GM21423 (cell line): ENCODE measurements at regions not wholly inside any gene's neighbourhood (a gene's known extent, or its start where the extent isn't known, plus 50 kb on each side); places are given as distances from the start of the nearest gene placed in this dataset.

Source experiments
- ATAC-seq: cut with Tn5 transposase; IDR thresholded peaks from one replicate; pipeline ENCODE4 v1.9.1; 2021; ENCODE audit warnings: mild to moderate bottlenecking, moderate library complexity; ENCODE audit not compliant: unreplicated experiment

DNA sequence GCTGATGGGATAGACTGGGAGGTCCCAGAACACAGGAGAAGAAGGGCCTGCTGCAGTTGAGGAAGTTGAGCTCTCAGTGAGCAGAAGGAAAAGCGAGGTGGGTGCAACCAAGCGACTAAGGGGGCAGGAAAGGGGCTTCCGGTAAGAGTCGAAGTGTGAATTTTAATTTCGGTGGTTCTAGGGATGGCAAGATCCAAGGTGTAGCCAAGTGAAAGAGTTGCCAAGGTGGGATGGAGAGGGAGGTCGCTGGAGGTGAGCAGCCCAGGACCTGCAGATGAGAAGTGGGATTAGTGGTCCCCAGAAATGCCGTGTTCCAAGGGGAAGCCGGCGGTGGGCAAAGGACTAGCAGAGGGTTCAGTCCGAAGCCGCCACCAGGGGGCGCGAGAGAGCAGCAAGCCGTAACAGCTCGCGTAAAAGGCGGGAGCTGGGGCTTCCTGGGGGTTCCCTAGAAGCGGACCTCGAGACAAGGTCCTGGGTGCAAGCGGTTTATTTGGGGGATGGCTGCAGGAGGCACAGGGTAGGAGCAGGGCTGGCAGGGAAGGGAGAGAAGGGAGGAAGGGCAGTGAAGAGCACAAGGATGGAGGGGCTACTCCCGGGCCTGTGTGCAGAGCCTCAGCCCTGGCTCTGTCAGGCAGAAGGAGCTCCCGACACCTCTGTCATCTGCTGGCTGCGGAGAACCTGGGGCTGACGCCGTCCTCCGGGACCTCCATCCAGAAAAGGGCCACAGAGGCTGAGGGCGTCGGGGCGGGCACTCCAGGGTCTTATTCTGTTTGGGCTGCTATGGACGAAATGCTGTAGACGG, 103.6 kb downstream of the PAX1 start:
- ATAC-seq = no peak

DNA sequence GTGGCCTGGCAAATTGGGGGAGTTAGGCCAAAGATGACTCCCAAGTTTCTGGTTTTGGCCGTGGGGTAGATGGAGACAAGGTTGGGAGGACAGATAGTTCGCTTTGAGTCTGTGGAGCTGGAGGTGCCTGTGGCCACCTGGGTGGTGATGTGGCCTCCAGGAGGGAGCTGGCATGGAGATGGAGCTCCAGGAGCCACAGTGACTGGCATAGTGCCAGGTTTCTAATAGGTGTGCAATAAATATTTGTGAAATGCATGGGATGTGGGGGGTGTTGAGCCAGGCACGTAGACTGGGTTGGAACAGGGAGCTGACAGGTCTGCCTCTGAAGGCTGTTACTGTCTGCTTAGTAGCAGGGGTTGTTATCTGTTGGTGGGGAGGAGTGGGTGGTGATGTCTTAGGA, 102.7 kb downstream of the PAX1 start:
- ATAC-seq = no peak

- ATAC-seq = no peak
Measured at GRCh38 chr20:21804802-21805201, 99.3 kb downstream of the PAX1 start.

DNA sequence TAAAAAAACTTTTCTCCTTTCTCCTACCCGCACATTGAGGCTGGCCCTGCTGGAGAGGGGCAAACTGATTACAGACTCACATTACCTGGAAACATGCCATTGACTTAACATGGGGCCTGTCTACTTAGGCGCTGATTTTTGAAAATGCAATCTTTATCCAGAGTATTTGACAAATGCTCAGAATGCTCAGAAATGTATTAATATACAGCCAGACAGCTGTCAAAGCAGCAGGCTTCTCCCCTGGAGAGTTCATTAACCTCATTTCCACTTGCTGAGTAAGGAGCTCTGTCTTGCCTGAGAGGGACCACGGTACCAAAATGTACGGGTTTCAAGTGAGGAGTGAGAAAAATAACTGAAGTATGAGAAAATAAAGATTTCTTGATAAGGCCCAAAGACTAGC, 95.7 kb downstream of the PAX1 start:
- no peak for ATAC-seq

DNA sequence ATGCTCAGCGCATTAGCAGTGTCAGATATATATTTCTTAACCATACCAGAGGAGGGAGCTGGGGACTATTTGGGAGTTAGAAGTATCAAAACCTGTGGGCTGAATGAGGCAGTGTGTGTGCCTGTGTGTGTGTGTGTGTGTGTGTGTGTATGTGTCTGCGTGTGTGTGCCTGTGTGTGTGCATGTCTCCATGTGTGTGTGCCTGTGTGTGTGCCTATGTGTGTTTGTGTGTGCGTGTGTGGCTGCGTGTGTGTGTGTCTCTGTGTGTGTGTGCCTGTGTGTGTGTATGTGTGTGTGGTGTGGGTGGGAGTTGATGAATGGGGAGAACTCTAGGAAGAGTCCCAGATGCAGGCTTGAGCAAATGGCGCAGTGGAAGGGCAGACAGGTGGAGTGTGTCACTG, 92.9 kb downstream of the PAX1 start:
- ATAC-seq = no peak

- ATAC-seq = no peak
Measured at GRCh38 chr20:21796059-21796458, 90.6 kb downstream of the PAX1 start.

DNA sequence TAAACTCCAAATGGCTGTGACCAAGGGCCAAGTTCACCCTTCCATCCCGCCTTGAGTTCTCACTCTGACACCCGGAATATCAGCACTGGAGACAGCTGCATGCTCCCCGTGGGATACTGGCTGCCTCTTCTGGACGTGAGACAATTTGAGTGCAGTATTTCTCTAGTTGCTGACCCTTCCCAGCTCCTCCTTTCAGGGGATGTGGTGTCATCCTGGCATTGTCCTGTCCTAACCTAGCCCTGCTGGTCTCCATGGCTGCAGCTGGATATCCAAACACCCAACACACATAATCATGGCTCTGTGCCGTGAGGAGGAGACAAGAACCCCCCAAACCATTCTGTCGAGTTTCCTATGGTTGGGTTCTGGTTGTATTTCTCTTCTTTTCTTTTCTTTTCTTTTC, 82.6 kb downstream of the PAX1 start:
- no peak for ATAC-seq

DNA sequence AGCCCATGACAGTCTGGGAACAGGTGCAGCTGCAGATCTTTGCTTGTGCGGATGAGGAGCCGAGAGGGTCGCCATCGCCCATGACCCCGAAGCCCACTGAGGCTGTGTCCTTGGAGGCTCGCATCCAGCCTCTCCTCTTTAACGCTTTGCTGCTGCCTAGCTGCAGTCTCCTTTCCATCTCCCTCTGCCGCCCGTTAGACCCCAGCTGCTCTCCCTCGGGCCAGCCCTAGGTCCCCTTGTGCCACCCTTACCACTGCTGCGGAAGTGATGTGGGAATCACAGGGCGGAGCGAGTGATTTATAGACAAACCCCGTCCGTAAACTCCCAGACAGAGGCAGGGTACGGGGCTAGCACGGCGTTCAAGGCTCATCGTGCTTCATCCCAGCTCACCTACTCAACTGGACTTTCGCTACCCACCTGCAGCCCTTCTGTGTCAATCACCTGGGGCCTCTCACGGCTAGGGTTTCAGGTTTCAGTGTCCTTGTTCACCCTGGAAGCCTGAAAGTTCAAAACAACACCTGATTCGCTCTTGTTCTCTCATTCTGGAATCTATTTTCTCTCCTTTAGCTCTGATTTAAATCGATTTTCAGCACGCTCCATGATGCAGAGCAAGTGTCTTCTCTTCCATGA, 76.1 kb downstream of the PAX1 start:
- ATAC-seq = no peak

- no peak for ATAC-seq
Measured at GRCh38 chr20:21780528-21780927, 75.1 kb downstream of the PAX1 start.
